Fibroblast of skin of back (primary cell): ENCODE measurements at regions not wholly inside any gene's neighbourhood (a gene's known extent, or its start where the extent isn't known, plus 50 kb on each side); places are given as distances from the start of the nearest gene placed in this dataset.
"Not testable (repeated sequence)": the region's sequence is repeated elsewhere in the genome, so short reads cannot be mapped to it uniquely, and the experiment has no call there.

Experiments
- DNase-seq: peaks from one replicate; pipeline ENCODE4 v3.0.0-alpha.2; 2013

- DNase-seq, result no peak
Observed at GRCh38 chr11:33457948-33458347, 200.8 kb downstream of the HIPK3 start.

- DNase-seq, result no peak
Observed at GRCh38 chr11:33455867-33456463, 198.8 kb downstream of the HIPK3 start.

- no peak for DNase-seq
Observed at GRCh38 chr11:33454264-33454663, 197.1 kb downstream of the HIPK3 start.

GRCh38 chr11:33452836-33453624 is 195.8 kb downstream of the HIPK3 start:
- DNase-seq, result peak; percentile 95

- no peak for DNase-seq
Observed at GRCh38 chr11:33451364-33451763, 194.2 kb downstream of the HIPK3 start.

GRCh38 chr11:33449798-33450197 is 192.6 kb downstream of the HIPK3 start:
- DNase-seq, result peak; percentile 70

- peak; percentile 22 for DNase-seq
Observed at GRCh38 chr11:33448461-33449130, 191.4 kb downstream of the HIPK3 start.

GRCh38 chr11:33445761-33446161 is 188.6 kb downstream of the HIPK3 start:
- peak; percentile 93 for DNase-seq

- DNase-seq, result peak; percentile 21
Observed at GRCh38 chr11:33444835-33445594, 187.8 kb downstream of the HIPK3 start.

GRCh38 chr11:33443684-33444083 is 186.5 kb downstream of the HIPK3 start:
- no peak for DNase-seq

- DNase-seq, result no peak
Observed at GRCh38 chr11:33438301-33438700, 181.1 kb downstream of the HIPK3 start.

- DNase-seq, result no peak
Observed at GRCh38 chr11:33437529-33437928, 180.3 kb downstream of the HIPK3 start.

- DNase-seq, result no peak
Observed at GRCh38 chr11:33435216-33435615, 178.0 kb downstream of the HIPK3 start.

GRCh38 chr11:33434294-33434693 is 177.1 kb downstream of the HIPK3 start:
- no peak for DNase-seq

GRCh38 chr11:33428435-33428834 is 171.3 kb downstream of the HIPK3 start:
- not testable (repeated sequence) for DNase-seq

GRCh38 chr11:33420959-33421566 is 163.9 kb downstream of the HIPK3 start:
- DNase-seq, result no peak

GRCh38 chr11:33419924-33420323 is 162.7 kb downstream of the HIPK3 start:
- no peak for DNase-seq

GRCh38 chr11:33417121-33417520 is 159.9 kb downstream of the HIPK3 start:
- DNase-seq, result no peak

GRCh38 chr11:33413301-33413700 is 156.1 kb downstream of the HIPK3 start:
- peak; percentile 64 for DNase-seq

GRCh38 chr11:33412241-33412640 is 155.1 kb downstream of the HIPK3 start:
- no peak for DNase-seq

GRCh38 chr11:33411751-33412150 is 154.6 kb downstream of the HIPK3 start:
- DNase-seq, result no peak

GRCh38 chr11:33410086-33410765 is 153.0 kb downstream of the HIPK3 start:
- no peak for DNase-seq
